ENCODE measurements at regions not wholly inside any gene's neighbourhood (a gene's known extent, or its start where the extent isn't known, plus 50 kb on each side); places are given as distances from the start of the nearest gene placed in this dataset.

- Histone ChIP-seq H3K4me3 (no peak overlapping the region), H3K9me3 (no peaks in the 10 kb centered on the region), H3K27me3 (replicated peaks in 1 of 7) (no peaks in the 10 kb centered on the region), H3K36me3 (no peaks in the 10 kb centered on the region), H3K4me1 (no peaks in the 10 kb centered on the region), H3K27ac (no peak overlapping the region)
- TF ChIP-seq CTCF (IDR thresholded peaks at IDR 0.05 in 8 of 11, conservative IDR thresholded peaks at IDR 0.05 in 3 of 11) (no peak), POLR2AphosphoS5 (IDR thresholded peaks at IDR 0.05) (no peak), POLR2A (IDR thresholded peaks at IDR 0.05) (no peak)
- WGBS, 5 donors: 57 to 85% (median 73%) methylated on average over 2 of the region's 2 CpGs
- no peak for DNase-seq
- intact Hi-C loops (cut with DNase I; ENCODE audit: low total_unique reads): no loop called here
Observed at GRCh38 chr4:67133162-67133561, 412.1 kb downstream of the CENPC start.

GRCh38 chr4:67131224-67131623, 414.1 kb downstream of the CENPC start:
- TF ChIP-seq POLR2A (IDR thresholded peaks at IDR 0.05): no peak
- TF ChIP-seq POLR2AphosphoS5 (IDR thresholded peaks at IDR 0.05): no peak
- no peak for TF ChIP-seq CTCF (IDR thresholded peaks at IDR 0.05 in 8 of 11, conservative IDR thresholded peaks at IDR 0.05 in 3 of 11)
- Histone ChIP-seq H3K27ac (no peak overlapping the region), H3K4me3 (no peak overlapping the region), H3K36me3 (no peaks in the 10 kb centered on the region), H3K9me3 (no peaks in the 10 kb centered on the region), H3K27me3 (replicated peaks in 1 of 7) (no peaks in the 10 kb centered on the region), H3K4me1 (no peaks in the 10 kb centered on the region)
- intact Hi-C loops (cut with DNase I; ENCODE audit: low total_unique reads): no loop called here
- DNase-seq: no peak

GRCh38 chr4:67130411-67130810, 414.9 kb downstream of the CENPC start:
- Histone ChIP-seq H3K4me3 (no peak overlapping the region), H3K27me3 (replicated peaks in 1 of 7) (no peaks in the 10 kb centered on the region), H3K27ac (no peak overlapping the region), H3K36me3 (no peaks in the 10 kb centered on the region), H3K9me3 (no peaks in the 10 kb centered on the region), H3K4me1 (no peaks in the 10 kb centered on the region)
- 46 to 65% (median 63%) methylated on average over 1 of the region's 1 CpG for WGBS, 5 donors
- intact Hi-C loops (cut with DNase I; ENCODE audit: low total_unique reads): no loop called here
- TF ChIP-seq CTCF (IDR thresholded peaks at IDR 0.05 in 8 of 11, conservative IDR thresholded peaks at IDR 0.05 in 3 of 11) (no peak), POLR2AphosphoS5 (IDR thresholded peaks at IDR 0.05) (no peak), POLR2A (IDR thresholded peaks at IDR 0.05) (no peak)
- DNase-seq: no peak

- Histone ChIP-seq H3K27ac (no peak overlapping the region), H3K9me3 (no peaks in the 10 kb centered on the region), H3K4me1 (no peaks in the 10 kb centered on the region), H3K27me3 (replicated peaks in 1 of 7) (no peaks in the 10 kb centered on the region), H3K4me3 (no peak overlapping the region), H3K36me3 (no peaks in the 10 kb centered on the region)
- DNase-seq: no peak
- intact Hi-C loops (cut with DNase I; ENCODE audit: low total_unique reads): no loop called here
- 57 to 82% (median 76%) methylated on average over 4 of the region's 4 CpGs for WGBS, 5 donors
- TF ChIP-seq POLR2A (IDR thresholded peaks at IDR 0.05) (no peak), CTCF (IDR thresholded peaks at IDR 0.05 in 8 of 11, conservative IDR thresholded peaks at IDR 0.05 in 3 of 11) (no peak)
Observed at GRCh38 chr4:67126570-67126969, 418.7 kb downstream of the CENPC start.
